SKM-1 (cell line): ENCODE measurements at regions not wholly inside any gene's neighbourhood (a gene's known extent, or its start where the extent isn't known, plus 50 kb on each side); places are given as distances from the start of the nearest gene placed in this dataset.

Source experiments
- DNase-seq: peaks from one replicate; lab custom pipeline; 2025; ENCODE audit not compliant: unreplicated experiment; lab: John Stamatoyannopoulos, UW

DNA sequence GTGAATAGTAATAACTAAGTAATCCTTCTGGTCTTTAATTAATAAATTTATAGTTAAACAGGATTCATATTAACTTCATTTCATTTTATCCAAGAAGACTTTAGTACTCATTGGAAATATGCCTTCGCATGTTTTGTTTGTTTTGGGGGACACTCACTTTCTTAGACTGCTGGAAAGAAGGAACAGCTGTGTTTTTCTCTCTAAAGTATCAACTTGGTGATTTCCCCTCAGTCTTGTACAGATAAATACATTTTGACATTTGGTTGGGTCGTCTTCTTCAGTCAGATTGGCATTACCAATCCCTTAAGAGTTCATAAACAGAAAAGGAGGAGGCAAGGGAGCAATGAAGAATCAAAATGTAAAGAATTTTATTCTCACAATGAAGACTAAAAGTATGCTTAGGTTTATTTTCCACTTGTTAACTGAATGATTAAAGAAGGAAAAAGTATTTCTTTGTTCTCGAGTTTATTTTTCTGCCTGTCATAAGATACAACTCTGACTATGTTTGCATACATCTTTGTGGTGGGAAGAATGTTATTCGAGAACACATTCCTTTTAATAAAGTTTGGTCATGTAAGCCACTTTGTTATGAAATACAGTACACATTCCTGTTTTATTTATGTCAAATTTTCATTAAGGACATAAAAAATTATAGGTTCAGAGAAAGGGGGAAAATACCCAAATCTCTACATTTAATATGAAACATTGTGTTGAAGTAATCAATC lies 140.2 kb downstream of the GMNC start:
- no peak for DNase-seq

DNA sequence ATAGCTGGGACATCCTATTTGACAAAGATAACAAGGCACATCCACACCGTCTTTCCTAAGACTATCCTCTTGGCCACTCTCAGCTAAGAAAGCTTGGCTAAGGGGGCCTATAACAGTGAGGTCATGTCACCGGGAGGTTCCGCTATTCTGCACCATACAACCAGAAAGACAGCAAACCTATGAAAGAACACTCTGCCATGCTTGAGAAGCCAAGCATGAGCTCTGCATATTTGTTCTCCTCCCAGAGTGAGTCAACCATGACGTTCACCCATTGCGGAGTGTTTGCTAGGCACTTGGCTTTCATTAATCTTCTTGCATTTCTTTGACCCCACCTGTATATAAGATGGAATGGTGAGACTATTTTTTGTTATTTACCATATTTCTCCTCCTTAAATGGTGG lies 141.2 kb downstream of the GMNC start:
- DNase-seq, result no peak

DNA sequence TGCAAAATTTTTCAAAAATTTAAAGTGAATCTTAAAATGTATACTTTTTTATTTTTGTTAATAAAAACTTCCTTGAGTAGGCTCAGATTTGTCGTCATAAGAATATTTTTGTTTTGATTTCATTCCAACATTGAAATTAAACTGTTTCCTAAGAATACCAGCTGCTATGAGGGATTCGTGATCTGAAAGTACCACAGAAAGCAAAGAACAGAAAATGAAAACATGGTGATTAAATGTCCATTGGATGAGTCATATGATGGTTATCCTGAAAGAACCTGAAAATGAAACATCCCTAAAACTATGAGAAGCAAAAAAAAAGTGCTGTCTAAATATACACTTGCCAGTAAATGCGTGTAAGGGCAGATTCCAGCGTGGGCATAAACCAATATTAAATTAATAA lies 143.8 kb downstream of the GMNC start:
- no peak for DNase-seq

DNA sequence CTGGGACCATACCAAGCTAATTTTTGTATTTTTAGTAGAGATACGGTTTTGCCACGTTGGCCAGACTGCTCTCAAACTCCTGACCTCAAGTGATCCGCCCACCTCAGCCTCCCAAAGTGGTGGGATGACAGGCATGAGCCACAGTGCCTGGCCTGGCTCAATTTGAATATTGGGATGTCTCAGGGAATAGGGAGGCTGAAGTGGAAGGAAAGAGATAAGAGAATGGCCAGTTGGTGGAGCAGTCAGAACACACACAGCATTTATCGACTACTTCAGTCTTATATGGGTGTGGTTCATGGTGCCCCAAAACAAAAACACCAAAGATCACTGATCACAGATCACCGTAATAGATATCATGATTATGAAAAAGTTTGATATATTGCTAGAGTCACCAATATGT lies 144.4 kb downstream of the GMNC start:
- no peak for DNase-seq

DNA sequence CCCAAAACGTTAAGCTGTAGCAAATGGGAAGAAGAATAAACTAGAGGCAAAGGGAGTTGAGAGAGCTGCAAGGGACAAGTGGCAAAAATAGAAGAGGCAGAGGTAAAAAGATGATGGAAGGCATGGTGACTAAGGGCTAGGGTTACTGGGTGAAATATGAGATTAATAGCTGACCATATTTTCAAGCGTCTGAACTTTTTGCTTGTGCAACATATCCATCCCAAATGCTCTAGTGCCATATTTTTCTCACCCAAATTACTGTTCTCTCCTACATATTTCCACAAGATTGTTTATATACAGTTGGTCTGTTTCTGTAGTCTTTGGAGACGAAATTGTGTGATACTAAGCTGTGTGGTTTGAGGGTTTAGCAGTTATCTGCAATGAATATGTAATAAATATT lies 145.5 kb downstream of the GMNC start:
- DNase-seq, result no peak

DNA sequence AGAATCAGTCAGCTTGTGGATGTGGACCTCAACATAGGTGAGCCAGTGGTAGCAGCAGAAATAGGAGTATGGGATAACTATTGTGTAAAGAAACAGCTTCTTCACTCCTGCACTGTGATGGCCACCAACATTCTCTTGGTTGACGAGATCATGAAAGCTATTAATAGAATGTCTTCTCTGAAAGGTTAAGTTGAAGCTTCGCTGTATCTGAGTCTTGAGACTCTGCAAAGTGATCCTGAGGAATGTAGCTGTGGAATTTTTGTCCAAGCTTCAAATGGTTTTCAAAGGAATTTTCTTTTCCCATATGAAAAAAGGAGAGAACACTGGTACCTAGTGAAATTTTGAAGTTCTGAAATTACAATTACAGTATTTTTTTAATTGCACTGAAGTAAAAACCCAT lies 146.3 kb downstream of the GMNC start:
- DNase-seq, result no peak

DNA sequence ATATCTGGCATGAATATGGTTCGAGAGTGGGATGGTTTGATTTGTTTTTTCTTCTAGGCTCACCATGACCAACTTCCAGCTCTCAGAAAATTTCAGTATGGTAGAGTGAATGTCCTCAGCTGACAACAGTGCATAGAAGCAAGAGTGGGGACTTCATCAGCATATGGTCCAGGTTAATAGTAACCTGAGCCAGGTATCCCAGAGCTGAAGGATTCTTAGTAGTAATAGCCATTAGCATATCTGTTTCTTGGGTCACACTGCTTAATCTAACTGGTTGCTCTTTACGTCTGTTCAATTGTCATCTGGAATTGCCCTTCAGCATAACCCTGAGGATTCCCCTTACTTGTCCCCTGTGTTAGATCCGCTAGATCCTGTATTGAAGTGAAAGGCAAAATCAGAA lies 151.8 kb downstream of the GMNC start:
- DNase-seq, result no peak

DNA sequence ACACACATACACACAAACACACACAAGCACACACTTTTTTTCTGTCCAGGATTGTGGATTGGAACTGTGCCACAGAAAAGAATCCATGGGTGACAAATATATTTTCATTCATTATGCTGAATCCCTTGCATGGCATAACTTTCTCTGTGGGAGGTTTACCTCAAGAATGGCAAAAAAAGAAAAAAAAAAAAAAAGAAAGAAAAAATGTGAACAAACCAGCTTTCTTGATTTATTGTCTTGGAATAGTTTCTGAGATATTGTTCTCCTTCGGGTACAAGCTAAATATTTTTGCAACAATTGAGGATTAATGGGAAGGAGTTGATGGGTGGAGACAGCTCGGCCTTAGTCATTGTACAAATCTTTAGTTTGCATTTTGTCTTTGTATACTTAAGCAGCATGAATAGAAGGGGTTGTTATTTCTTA lies 153.1 kb downstream of the GMNC start:
- no peak for DNase-seq
